NB4 (cell line): ENCODE measurements at regions not wholly inside any gene's neighbourhood (a gene's known extent, or its start where the extent isn't known, plus 50 kb on each side); places are given as distances from the start of the nearest gene placed in this dataset.

Source experiments
- DNase-seq: peaks from one replicate; pipeline ENCODE4 v3.0.0; 2010; ENCODE audit warnings: low read depth
- H3K4me3 ChIP-seq: one replicate; pipeline ENCODE4 v1.5.1; 2011; ENCODE audit warnings: mild to moderate bottlenecking, low read depth, low read length, moderate library complexity
- MYC ChIP-seq: IDR thresholded peaks from 2 replicates; pipeline ENCODE4 v1.6.1; 2011; ENCODE audit warnings: low read depth, low read length
- POLR2A ChIP-seq: IDR thresholded peaks from 2 replicates; pipeline ENCODE4 v1.6.1; 2011; ENCODE audit warnings: mild to moderate bottlenecking; ENCODE audit not compliant: insufficient read length; ENCODE audit errors: extremely low read depth
- TF ChIP-seq, protein P1 (sequence below): IDR thresholded peaks from one replicate; pipeline ENCODE4 v1.5.1; 2012; ENCODE audit warnings: low read depth, low read length
- TF ChIP-seq, protein P2 (sequence below): IDR thresholded peaks from 2 replicates; pipeline ENCODE4 v1.6.1; 2011; ENCODE audit warnings: low read depth, low read length

DNA sequence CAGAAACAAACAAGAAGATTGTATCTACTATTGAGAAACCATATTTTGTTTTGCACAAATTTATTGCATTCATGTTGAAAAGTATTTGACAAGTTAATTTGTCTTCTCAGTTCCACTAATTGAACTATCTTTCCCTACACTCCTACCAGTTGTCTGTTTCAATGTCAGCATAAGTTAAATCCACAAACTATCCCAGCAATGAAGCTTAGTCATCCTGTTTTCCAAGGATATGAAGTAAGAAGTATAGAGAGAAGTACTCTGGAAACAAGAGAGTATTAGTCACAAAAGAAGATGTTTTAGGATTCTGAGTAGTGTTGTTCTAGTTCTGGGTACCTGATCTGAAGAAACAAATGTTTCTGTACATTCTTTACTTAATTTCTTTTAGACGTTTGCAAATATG lies 261.6 kb upstream of the ZNF804A start:
- no peak for DNase-seq
- TF ChIP-seq, protein P1, sequence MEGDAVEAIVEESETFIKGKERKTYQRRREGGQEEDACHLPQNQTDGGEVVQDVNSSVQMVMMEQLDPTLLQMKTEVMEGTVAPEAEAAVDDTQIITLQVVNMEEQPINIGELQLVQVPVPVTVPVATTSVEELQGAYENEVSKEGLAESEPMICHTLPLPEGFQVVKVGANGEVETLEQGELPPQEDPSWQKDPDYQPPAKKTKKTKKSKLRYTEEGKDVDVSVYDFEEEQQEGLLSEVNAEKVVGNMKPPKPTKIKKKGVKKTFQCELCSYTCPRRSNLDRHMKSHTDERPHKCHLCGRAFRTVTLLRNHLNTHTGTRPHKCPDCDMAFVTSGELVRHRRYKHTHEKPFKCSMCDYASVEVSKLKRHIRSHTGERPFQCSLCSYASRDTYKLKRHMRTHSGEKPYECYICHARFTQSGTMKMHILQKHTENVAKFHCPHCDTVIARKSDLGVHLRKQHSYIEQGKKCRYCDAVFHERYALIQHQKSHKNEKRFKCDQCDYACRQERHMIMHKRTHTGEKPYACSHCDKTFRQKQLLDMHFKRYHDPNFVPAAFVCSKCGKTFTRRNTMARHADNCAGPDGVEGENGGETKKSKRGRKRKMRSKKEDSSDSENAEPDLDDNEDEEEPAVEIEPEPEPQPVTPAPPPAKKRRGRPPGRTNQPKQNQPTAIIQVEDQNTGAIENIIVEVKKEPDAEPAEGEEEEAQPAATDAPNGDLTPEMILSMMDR: no peak
- TF ChIP-seq, protein P2, sequence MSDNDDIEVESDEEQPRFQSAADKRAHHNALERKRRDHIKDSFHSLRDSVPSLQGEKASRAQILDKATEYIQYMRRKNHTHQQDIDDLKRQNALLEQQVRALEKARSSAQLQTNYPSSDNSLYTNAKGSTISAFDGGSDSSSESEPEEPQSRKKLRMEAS: no peak
- TF ChIP-seq MYC: no peak

DNA sequence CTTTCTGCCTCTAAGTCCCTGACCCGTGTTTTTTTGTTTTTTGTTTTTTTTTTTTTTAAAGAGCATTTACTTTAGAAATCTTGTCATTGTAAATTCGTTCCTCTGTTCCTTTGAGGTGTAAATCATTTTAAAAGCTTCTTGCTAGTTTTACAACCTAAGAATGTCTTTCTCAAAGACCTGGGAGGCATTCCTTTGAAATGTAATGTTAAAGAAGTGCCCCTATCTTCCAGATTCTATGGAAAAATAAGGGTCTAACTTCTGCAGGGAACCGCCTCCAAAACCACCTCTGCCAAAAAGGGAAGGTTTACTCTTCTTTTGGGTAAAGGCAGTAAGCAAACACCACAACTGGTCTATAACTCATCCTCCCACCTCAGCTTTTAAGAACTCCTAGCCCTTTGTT lies 259.6 kb upstream of the ZNF804A start:
- TF ChIP-seq, protein P1: no peak
- TF ChIP-seq MYC (no peak), POLR2A (no peak)
- TF ChIP-seq, protein P2: no peak
- no peak overlapping the region for H3K4me3 ChIP-seq
- no peak for DNase-seq

More for the DNA sequence above, 261.6 kb upstream of the ZNF804A start:
- no peak overlapping the region for H3K4me3 ChIP-seq

DNA sequence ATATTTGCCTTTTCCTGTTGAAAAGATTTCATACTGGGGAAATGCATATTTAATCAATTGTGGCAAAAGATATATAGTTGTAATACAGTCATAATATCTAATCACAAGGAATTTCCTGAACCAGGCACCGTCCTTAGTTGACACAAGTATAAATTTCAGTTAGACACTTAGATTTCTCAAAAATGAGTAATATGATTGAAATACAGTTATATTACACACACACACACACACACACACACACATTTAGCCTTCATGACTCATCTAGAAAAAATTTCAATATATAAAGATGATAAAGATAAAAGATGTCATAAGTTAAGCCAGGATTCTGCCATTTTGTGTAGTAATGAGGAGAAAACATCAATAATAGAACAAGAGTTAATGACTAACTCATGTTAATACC lies 258.4 kb upstream of the ZNF804A start:
- DNase-seq: no peak
- TF ChIP-seq MYC: no peak
- TF ChIP-seq, protein P1: no peak
- no peak for TF ChIP-seq POLR2A
- TF ChIP-seq, protein P2: no peak
- no peak overlapping the region for H3K4me3 ChIP-seq

DNA sequence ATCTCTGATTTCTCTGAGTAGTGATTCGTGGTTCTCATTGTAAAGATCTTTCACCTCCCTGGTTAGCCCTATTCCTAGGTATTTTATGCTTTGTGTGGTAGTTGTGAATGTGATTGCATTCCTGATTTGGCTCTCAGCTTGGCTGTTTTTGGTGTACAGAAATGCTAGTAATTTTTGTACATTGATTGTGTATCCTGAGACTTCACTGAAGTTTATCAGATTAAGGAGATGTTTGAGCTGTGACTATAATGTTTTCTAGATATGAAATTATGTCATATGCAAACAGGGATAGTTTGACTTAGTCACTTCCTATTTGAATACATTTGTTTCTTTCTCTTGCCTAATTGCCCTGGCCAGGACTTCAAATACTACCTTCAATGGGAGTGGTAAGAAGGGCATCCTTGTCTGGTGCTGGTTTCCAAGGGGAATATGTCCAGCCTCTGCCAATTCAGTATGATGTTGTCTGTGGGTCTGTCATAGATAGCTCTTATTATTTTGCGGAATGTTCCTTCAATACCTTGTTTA lies 251.9 kb upstream of the ZNF804A start:
- no peak for DNase-seq
- TF ChIP-seq, protein P2: no peak
- no peak overlapping the region for H3K4me3 ChIP-seq

DNA sequence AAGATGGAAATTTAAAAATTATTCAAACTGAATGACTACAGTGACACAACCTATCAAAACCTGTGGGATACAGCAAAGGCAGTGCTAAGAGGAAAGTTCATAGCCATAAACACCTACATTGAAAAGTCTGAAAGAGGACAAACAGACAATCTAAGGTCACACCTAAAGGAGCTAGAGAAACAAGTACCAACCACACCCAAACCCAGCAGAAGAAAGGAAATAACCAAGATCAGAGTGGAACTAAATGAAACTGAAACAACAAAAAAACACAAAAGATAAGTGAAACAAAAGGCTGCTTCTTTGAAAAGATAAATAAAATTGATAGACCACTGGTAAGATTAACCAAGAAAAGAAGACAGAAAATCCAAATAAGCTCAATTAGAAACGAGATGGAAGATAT lies 247.2 kb upstream of the ZNF804A start:
- TF ChIP-seq MYC: no peak
- TF ChIP-seq POLR2A: no peak
- H3K4me3 ChIP-seq: no peak overlapping the region
- no peak for DNase-seq

DNA sequence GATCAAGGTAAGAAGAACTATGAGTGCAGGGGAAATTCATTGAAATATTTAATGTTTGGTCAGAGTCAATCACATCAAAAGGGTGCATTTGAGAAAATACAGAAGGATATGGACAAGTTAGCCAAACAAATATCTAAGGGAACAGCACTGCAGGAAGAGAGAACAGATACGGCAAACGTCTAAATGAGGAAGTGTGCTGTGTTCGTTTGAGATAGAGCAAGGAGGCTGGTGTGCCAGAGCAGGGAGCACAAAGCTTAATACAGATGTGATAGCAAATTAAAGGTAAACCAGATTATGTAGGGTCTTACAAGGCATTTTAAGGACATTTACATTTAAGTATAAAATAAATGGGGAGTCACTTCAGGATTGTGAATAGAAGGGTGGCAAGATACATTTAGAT lies 241.3 kb upstream of the ZNF804A start:
- no peak overlapping the region for H3K4me3 ChIP-seq

DNA sequence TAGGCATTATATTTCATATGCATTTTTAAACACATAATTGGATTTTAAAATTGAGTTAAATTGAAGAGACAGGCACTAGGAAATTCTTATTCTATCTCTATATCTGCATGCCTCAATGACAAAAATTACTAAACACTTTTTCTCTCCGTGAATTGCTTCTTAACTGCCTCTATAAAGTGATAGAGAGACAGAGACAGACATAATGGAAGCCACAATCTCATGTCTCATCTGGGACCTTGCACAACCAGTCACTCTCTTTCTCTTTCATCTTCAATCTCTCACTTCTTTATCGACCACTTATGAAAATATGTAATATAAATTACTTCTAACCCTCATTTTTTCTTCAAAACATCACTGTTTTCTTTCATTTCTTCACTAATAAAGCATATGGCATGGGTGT lies 238.9 kb upstream of the ZNF804A start:
- no peak overlapping the region for H3K4me3 ChIP-seq
- DNase-seq: no peak
- no peak for TF ChIP-seq MYC
- TF ChIP-seq POLR2A: no peak
- TF ChIP-seq, protein P1: no peak
- TF ChIP-seq, protein P2: no peak

More for the DNA sequence above, 241.3 kb upstream of the ZNF804A start:
- DNase-seq: peak; percentile 22
- TF ChIP-seq POLR2A: no peak
- TF ChIP-seq MYC: no peak
- TF ChIP-seq, protein P1: no peak
